Uterus (tissue), 3 donors: ENCODE measurements at regions not wholly inside any gene's neighbourhood (a gene's known extent, or its start where the extent isn't known, plus 50 kb on each side); places are given as distances from the start of the nearest gene placed in this dataset.
A peak's percentile ranks its signal among the peaks of the same experiment; 100 is the strongest.

Source experiments
- DNase-seq, 2 donors: peaks; one replicate each; pipeline ENCODE4 v3.0.0-alpha.2; 2019 to 2020
- H3K27ac ChIP-seq, 2 donors: fragments of 200-600 bp; sonication (generic); 1 replicate in 1 of 2; 2 replicates in 1 of 2; pipeline ENCODE4 v1.5.1; 2016 to 2018
- H3K27me3 ChIP-seq, 2 donors: fragments of 200-600 bp; sonication (generic); one replicate each; pipeline ENCODE4 v1.5.1; 2018 to 2019; ENCODE audit warnings: control low read depth in 1 of 2
- H3K36me3 ChIP-seq, 2 donors: fragments of 200-600 bp; sonication (generic); one replicate each; pipeline ENCODE4 v1.5.1; 2019; ENCODE audit warnings: control low read depth in 1 of 2
- H3K4me1 ChIP-seq, 2 donors: fragments of 200-600 bp; sonication (generic); one replicate each; pipeline ENCODE4 v1.5.1; 2018 to 2019; ENCODE audit warnings: control low read depth in 1 of 2
- H3K4me3 ChIP-seq, 2 donors: fragments of 200-600 bp; sonication (generic); 1 replicate in 1 of 2; 2 replicates in 1 of 2; pipeline ENCODE4 v1.5.1; 2018 to 2019; ENCODE audit warnings: mild to moderate bottlenecking in 1 of 2
- H3K9me3 ChIP-seq, 2 donors: fragments of 200-600 bp; sonication (generic); one replicate each; pipeline ENCODE4 v1.5.1; 2019; ENCODE audit warnings: control low read depth in 1 of 2
- CTCF ChIP-seq, 4 experiments: fragments of 200-600 bp in 2 of 4; fragments of 450-650 bp in 2 of 4; sonication (generic) in 2 of 4; IDR thresholded peaks; one replicate each; pipeline ENCODE4 v1.5.1; 2016 to 2019; ENCODE audit warnings: antibody characterized with exemption in 4 of 4, mild to moderate bottlenecking in 2 of 4, moderate library complexity in 1 of 4
- POLR2A ChIP-seq, 2 donors: fragments of 450-650 bp; IDR thresholded peaks; one replicate each; pipeline ENCODE4 v1.6.1; 2016; ENCODE audit warnings: antibody characterized with exemption in 2 of 2, mild to moderate bottlenecking in 1 of 2, moderate library complexity in 1 of 2
- intact Hi-C: fragments of 100-400 bp; cut with DNase I; formaldehyde crosslinking; loops from one replicate; pipeline ENCODE4 v1.15.1; 2023; ENCODE audit warnings: low total_unique reads
- donor health status: DM: yes; HTN: yes; CAD: no.

GRCh38 chr4:123631786-123632692 lies 235.4 kb downstream of the SPRY1 start:
- peak overlapping the region; percentile 16 to 22 for H3K27ac ChIP-seq
- H3K27me3 ChIP-seq: no peaks in the 10 kb centered on the region
- H3K4me1 ChIP-seq: no peaks in the 10 kb centered on the region
- no peak for TF ChIP-seq POLR2A (IDR thresholded peaks at IDR 0.05)
- no peaks in the 10 kb centered on the region for H3K9me3 ChIP-seq
- no peak overlapping the region for H3K4me3 ChIP-seq
- intact Hi-C loops: no loop called here
- no peaks in the 10 kb centered on the region for H3K36me3 ChIP-seq
- no peak for DNase-seq

GRCh38 chr4:123632693-123633030 lies 236.1 kb downstream of the SPRY1 start:
- H3K4me3 ChIP-seq: no peak overlapping the region
- DNase-seq: no peak
- intact Hi-C loops: no loop called here
- H3K27me3 ChIP-seq: no peaks in the 10 kb centered on the region
- H3K9me3 ChIP-seq: no peaks in the 10 kb centered on the region
- no peaks in the 10 kb centered on the region for H3K4me1 ChIP-seq
- TF ChIP-seq POLR2A (IDR thresholded peaks at IDR 0.05): no peak
- no peaks in the 10 kb centered on the region for H3K36me3 ChIP-seq
- no peak overlapping the region for H3K27ac ChIP-seq

- Histone ChIP-seq H3K27ac (no peak overlapping the region), H3K4me3 (no peak overlapping the region), H3K36me3 (no peaks in the 10 kb centered on the region), H3K4me1 (no peaks in the 10 kb centered on the region), H3K27me3 (no peaks in the 10 kb centered on the region), H3K9me3 (no peaks in the 10 kb centered on the region)
- TF ChIP-seq POLR2A (IDR thresholded peaks at IDR 0.05): no peak
- TF ChIP-seq CTCF (IDR thresholded peaks at IDR 0.05): no peak
- intact Hi-C loops: no loop called here
- no peak for DNase-seq
These were observed 242.2 kb downstream of the SPRY1 start for GRCh38 chr4:123638834-123639233.

- intact Hi-C loops: no loop called here
- no peak overlapping the region for H3K4me3 ChIP-seq
- no peaks in the 10 kb centered on the region for H3K4me1 ChIP-seq
- TF ChIP-seq POLR2A (IDR thresholded peaks at IDR 0.05) (no peak), CTCF (IDR thresholded peaks at IDR 0.05) (no peak)
- no peaks in the 10 kb centered on the region for H3K36me3 ChIP-seq
- DNase-seq: no peak
- no peak overlapping the region for H3K27ac ChIP-seq
- H3K27me3 ChIP-seq: no peaks in the 10 kb centered on the region
- H3K9me3 ChIP-seq: no peaks in the 10 kb centered on the region
These were observed 243.7 kb downstream of the SPRY1 start for GRCh38 chr4:123640271-123640670.

GRCh38 chr4:123640824-123641223 lies 244.2 kb downstream of the SPRY1 start:
- no peaks in the 10 kb centered on the region for H3K27me3 ChIP-seq
- H3K36me3 ChIP-seq: no peaks in the 10 kb centered on the region
- no peak overlapping the region for H3K4me3 ChIP-seq
- no peaks in the 10 kb centered on the region for H3K9me3 ChIP-seq
- intact Hi-C loops: no loop called here
- no peak for DNase-seq
- TF ChIP-seq CTCF (IDR thresholded peaks at IDR 0.05) (no peak), POLR2A (IDR thresholded peaks at IDR 0.05) (no peak)
- no peak overlapping the region for H3K27ac ChIP-seq
- no peaks in the 10 kb centered on the region for H3K4me1 ChIP-seq

GRCh38 chr4:123643691-123644090 lies 247.1 kb downstream of the SPRY1 start:
- Histone ChIP-seq H3K4me3 (no peak overlapping the region), H3K27me3 (no peaks in the 10 kb centered on the region), H3K9me3 (no peaks in the 10 kb centered on the region), H3K27ac (no peak overlapping the region), H3K36me3 (no peaks in the 10 kb centered on the region), H3K4me1 (no peaks in the 10 kb centered on the region)
- intact Hi-C loops: no loop called here
- DNase-seq: no peak
- no peak for TF ChIP-seq CTCF (IDR thresholded peaks at IDR 0.05)
- TF ChIP-seq POLR2A (IDR thresholded peaks at IDR 0.05): no peak
